HG02623 (cell line): ENCODE measurements at regions not wholly inside any gene's neighbourhood (a gene's known extent, or its start where the extent isn't known, plus 50 kb on each side); places are given as distances from the start of the nearest gene placed in this dataset.
"Not testable (repeated sequence)": the region's sequence is repeated elsewhere in the genome, so short reads cannot be mapped to it uniquely, and the experiment has no call there.

ENCODE experiments used
- ATAC-seq: cut with Tn5 transposase; IDR thresholded peaks from one replicate; pipeline ENCODE4 v1.9.1; 2021; ENCODE audit warnings: moderate library complexity; ENCODE audit not compliant: unreplicated experiment

- ATAC-seq = no peak
Measured at GRCh38 chr4:15333692-15334633, 93.9 kb upstream of the C1QTNF7 start.

GRCh38 chr4:15336410-15337167 lies 91.2 kb upstream of the C1QTNF7 start:
- ATAC-seq = no peak

GRCh38 chr4:15337168-15337657 lies 90.6 kb upstream of the C1QTNF7 start:
- ATAC-seq = not testable (repeated sequence)

- ATAC-seq = no peak
Measured at GRCh38 chr4:15339737-15340136, 88.1 kb upstream of the C1QTNF7 start.

- ATAC-seq = no peak
Measured at GRCh38 chr4:15340332-15340731, 87.5 kb upstream of the C1QTNF7 start.

GRCh38 chr4:15340902-15341732 lies 86.7 kb upstream of the C1QTNF7 start:
- no peak for ATAC-seq

- ATAC-seq = no peak
Measured at GRCh38 chr4:15341733-15342300, 86.0 kb upstream of the C1QTNF7 start.

- no peak for ATAC-seq
Measured at GRCh38 chr4:15343000-15343399, 84.8 kb upstream of the C1QTNF7 start.

GRCh38 chr4:15343581-15343980 lies 84.3 kb upstream of the C1QTNF7 start:
- ATAC-seq = no peak

GRCh38 chr4:15344041-15344440 lies 83.8 kb upstream of the C1QTNF7 start:
- ATAC-seq = no peak

GRCh38 chr4:15345134-15345533 lies 82.7 kb upstream of the C1QTNF7 start:
- ATAC-seq = no peak

- no peak for ATAC-seq
Measured at GRCh38 chr4:15348236-15348635, 79.6 kb upstream of the C1QTNF7 start.

- no peak for ATAC-seq
Measured at GRCh38 chr4:15348695-15349094, 79.1 kb upstream of the C1QTNF7 start.

- no peak for ATAC-seq
Measured at GRCh38 chr4:15349531-15349935, 78.3 kb upstream of the C1QTNF7 start.

GRCh38 chr4:15349965-15350364 lies 77.9 kb upstream of the C1QTNF7 start:
- ATAC-seq = no peak

- no peak for ATAC-seq
Measured at GRCh38 chr4:15352524-15352923, 75.3 kb upstream of the C1QTNF7 start.

GRCh38 chr4:15353207-15353606 lies 74.6 kb upstream of the C1QTNF7 start:
- no peak for ATAC-seq

- ATAC-seq = no peak
Measured at GRCh38 chr4:15354371-15355297, 73.2 kb upstream of the C1QTNF7 start.

- no peak for ATAC-seq
Measured at GRCh38 chr4:15361529-15361928, 66.3 kb upstream of the C1QTNF7 start.

- no peak for ATAC-seq
Measured at GRCh38 chr4:15362541-15362940, 65.3 kb upstream of the C1QTNF7 start.
